ENCODE measurements at regions not wholly inside any gene's neighbourhood (a gene's known extent, or its start where the extent isn't known, plus 50 kb on each side); places are given as distances from the start of the nearest gene placed in this dataset.
"Not testable (repeated sequence)": the region's sequence is repeated elsewhere in the genome, so short reads cannot be mapped to it uniquely, and the experiment has no call there.

GRCh38 chr17:71104225-71104624 is 934.9 kb downstream of the KCNJ2 start:
- Histone ChIP-seq H3K9me1 (replicated peaks; ENCODE audit: control insufficient read depth, extremely low read depth, insufficient read depth, low read length) (no peaks in the 10 kb centered on the region), H3K4me3 (replicated peaks in 1 of 3; ENCODE audit: insufficient read depth in 1 of 3, low read depth in 1 of 3, low read length in 3 of 3) (no peak overlapping the region), H3K27ac (ENCODE audit: insufficient read depth, low read depth, low read length) (no peak overlapping the region), H3K4me1 (ENCODE audit: control insufficient read depth, extremely low read depth, insufficient read depth, low read length) (no peaks in the 10 kb centered on the region), H3K27me3 (ENCODE audit: control insufficient read depth in 2 of 2, insufficient read depth in 2 of 2, low read length in 2 of 2) (no peaks in the 10 kb centered on the region), H2AFZ (ENCODE audit: low read depth, low read length) (no peak overlapping the region), H3K9me3 (replicated peaks; ENCODE audit: control insufficient read depth, insufficient read depth, low read length) (no peaks in the 10 kb centered on the region), H3K9ac (replicated peaks; ENCODE audit: extremely low read depth, insufficient read depth, low read length) (no peak overlapping the region), H3K79me2 (ENCODE audit: control insufficient read depth, insufficient read depth, low read length) (no peaks in the 10 kb centered on the region), H3K4me2 (ENCODE audit: insufficient read depth, low read length) (no peak overlapping the region), H4K20me1 (replicated peaks; ENCODE audit: control insufficient read depth, extremely low read depth, insufficient read depth, low read length) (no peaks in the 10 kb centered on the region), H3K36me3 (ENCODE audit: control insufficient read depth in 2 of 2, extremely low read depth in 1 of 2, insufficient read depth in 2 of 2, low read length in 2 of 2) (no peaks in the 10 kb centered on the region)
- TF ChIP-seq, protein P1, sequence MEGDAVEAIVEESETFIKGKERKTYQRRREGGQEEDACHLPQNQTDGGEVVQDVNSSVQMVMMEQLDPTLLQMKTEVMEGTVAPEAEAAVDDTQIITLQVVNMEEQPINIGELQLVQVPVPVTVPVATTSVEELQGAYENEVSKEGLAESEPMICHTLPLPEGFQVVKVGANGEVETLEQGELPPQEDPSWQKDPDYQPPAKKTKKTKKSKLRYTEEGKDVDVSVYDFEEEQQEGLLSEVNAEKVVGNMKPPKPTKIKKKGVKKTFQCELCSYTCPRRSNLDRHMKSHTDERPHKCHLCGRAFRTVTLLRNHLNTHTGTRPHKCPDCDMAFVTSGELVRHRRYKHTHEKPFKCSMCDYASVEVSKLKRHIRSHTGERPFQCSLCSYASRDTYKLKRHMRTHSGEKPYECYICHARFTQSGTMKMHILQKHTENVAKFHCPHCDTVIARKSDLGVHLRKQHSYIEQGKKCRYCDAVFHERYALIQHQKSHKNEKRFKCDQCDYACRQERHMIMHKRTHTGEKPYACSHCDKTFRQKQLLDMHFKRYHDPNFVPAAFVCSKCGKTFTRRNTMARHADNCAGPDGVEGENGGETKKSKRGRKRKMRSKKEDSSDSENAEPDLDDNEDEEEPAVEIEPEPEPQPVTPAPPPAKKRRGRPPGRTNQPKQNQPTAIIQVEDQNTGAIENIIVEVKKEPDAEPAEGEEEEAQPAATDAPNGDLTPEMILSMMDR (IDR thresholded peaks at IDR 0.05; ENCODE audit: extremely low read depth in 1 of 2, insufficient read depth in 1 of 2, low read depth in 1 of 2, low read length in 2 of 2), result no peak
- no peak for TF ChIP-seq GATA2 (IDR thresholded peaks at IDR 0.05; ENCODE audit: insufficient read depth, insufficient read length, low read depth, low read length)
- TF ChIP-seq MYC (IDR thresholded peaks at IDR 0.05; ENCODE audit: low read depth, low read length), result no peak
- no peak for TF ChIP-seq POLR2A (IDR thresholded peaks at IDR 0.05; ENCODE audit: low read depth, low read length)
- DNase-seq (ENCODE audit: low read depth, low spot score), result no peak
- CTCF ChIA-PET, result no interaction called here
- intact Hi-C loops (cut with micrococcal nuclease) (no loop called here), dilution Hi-C loops (cut with MboI; ENCODE audit: extremely low pct_ligation_motif_present, low sequenced_read_pairs) (no loop called here)
- BruUV-seq (replicated peaks), result no TSS peak
- POLR2A ChIA-PET, result no interaction called here
- no peak for FAIRE-seq

- DNase-seq (ENCODE audit: low read depth, low spot score); H3K4me1 ChIP-seq (ENCODE audit: control insufficient read depth, extremely low read depth, insufficient read depth, low read length); H2AFZ ChIP-seq (ENCODE audit: low read depth, low read length); H3K4me2 ChIP-seq (ENCODE audit: insufficient read depth, low read length); intact Hi-C loops (cut with micrococcal nuclease); CTCF ChIA-PET; H3K27me3 ChIP-seq (ENCODE audit: control insufficient read depth in 2 of 2, insufficient read depth in 2 of 2, low read length in 2 of 2); dilution Hi-C loops (cut with MboI; ENCODE audit: extremely low pct_ligation_motif_present, low sequenced_read_pairs); H3K9ac ChIP-seq (replicated peaks; ENCODE audit: extremely low read depth, insufficient read depth, low read length); FAIRE-seq; H3K4me3 ChIP-seq (replicated peaks in 1 of 3; ENCODE audit: insufficient read depth in 1 of 3, low read depth in 1 of 3, low read length in 3 of 3); H3K9me1 ChIP-seq (replicated peaks; ENCODE audit: control insufficient read depth, extremely low read depth, insufficient read depth, low read length); H3K36me3 ChIP-seq (ENCODE audit: control insufficient read depth in 2 of 2, extremely low read depth in 1 of 2, insufficient read depth in 2 of 2, low read length in 2 of 2); H4K20me1 ChIP-seq (replicated peaks; ENCODE audit: control insufficient read depth, extremely low read depth, insufficient read depth, low read length); H3K9me3 ChIP-seq (replicated peaks; ENCODE audit: control insufficient read depth, insufficient read depth, low read length); H3K27ac ChIP-seq (ENCODE audit: insufficient read depth, low read depth, low read length); H3K79me2 ChIP-seq (ENCODE audit: control insufficient read depth, insufficient read depth, low read length); POLR2A ChIA-PET; BruUV-seq (replicated peaks): not testable (repeated sequence)
Observed at GRCh38 chr17:71106056-71106455, 936.7 kb downstream of the KCNJ2 start.

All from endothelial cell of umbilical vein (primary cell).